Activated naive CD8-positive, alpha-beta T cell treated with anti-CD3 and anti-CD28 coated beads, Interleukin-2, amount 10 ng/mL, durations not matched to agents 7 days and 5 days (primary cell): ENCODE measurements at regions not wholly inside any gene's neighbourhood (a gene's known extent, or its start where the extent isn't known, plus 50 kb on each side); places are given as distances from the start of the nearest gene placed in this dataset.
"Not testable (repeated sequence)": the region's sequence is repeated elsewhere in the genome, so short reads cannot be mapped to it uniquely, and the experiment has no call there.

Experiments
- ATAC-seq: fragments of 150-1000 bp; cut with Tn5 transposase; one replicate; pipeline ENCODE4 v1.10.0; 2021; ENCODE audit warnings: low read depth, moderate library complexity
- POLR2A ChIA-PET: fragments of 350-600 bp; sonication (Branson Sonifier 250); formaldehyde crosslinking; loops from one replicate; lab custom pipeline; 2021; ENCODE audit warnings: antibody characterized with exemption; lab: Charles Lee
- DNase-seq: peaks from one replicate; pipeline ENCODE4 v3.0.0; 2021
- H3K27ac Mint-ChIP-seq: one replicate; pipeline ENCODE4 v1.8.0; 2022; ENCODE audit warnings: mild to moderate bottlenecking, mixed read lengths
- H3K27me3 Mint-ChIP-seq: one replicate; pipeline ENCODE4 v1.8.0; 2022; ENCODE audit warnings: mild to moderate bottlenecking, moderate library complexity, mixed read lengths
- H3K36me3 Mint-ChIP-seq: one replicate; pipeline ENCODE4 v1.8.0; 2021; ENCODE audit warnings: mild to moderate bottlenecking, mixed read lengths
- H3K4me1 Mint-ChIP-seq: one replicate; pipeline ENCODE4 v1.8.0; 2021; ENCODE audit warnings: mixed read lengths
- H3K4me3 Mint-ChIP-seq: one replicate; pipeline ENCODE4 v1.8.0; 2022; ENCODE audit warnings: mild to moderate bottlenecking, moderate library complexity, mixed read lengths
- H3K9me3 Mint-ChIP-seq: one replicate; pipeline ENCODE4 v1.8.0; 2021; ENCODE audit warnings: mixed read lengths

- ATAC-seq (no peak), DNase-seq (no peak)
- no peaks in the 10 kb centered on the region for H3K36me3 Mint-ChIP-seq
- H3K9me3 Mint-ChIP-seq: no peaks in the 10 kb centered on the region
- H3K27me3 Mint-ChIP-seq: no peaks in the 10 kb centered on the region
- POLR2A ChIA-PET: no interaction called here
- no peak overlapping the region for H3K27ac Mint-ChIP-seq
- H3K4me1 Mint-ChIP-seq: no peaks in the 10 kb centered on the region
- no peak overlapping the region for H3K4me3 Mint-ChIP-seq
Measured at GRCh38 chr2:192901446-192901845, 706.7 kb upstream of the TMEFF2 start.

DNA sequence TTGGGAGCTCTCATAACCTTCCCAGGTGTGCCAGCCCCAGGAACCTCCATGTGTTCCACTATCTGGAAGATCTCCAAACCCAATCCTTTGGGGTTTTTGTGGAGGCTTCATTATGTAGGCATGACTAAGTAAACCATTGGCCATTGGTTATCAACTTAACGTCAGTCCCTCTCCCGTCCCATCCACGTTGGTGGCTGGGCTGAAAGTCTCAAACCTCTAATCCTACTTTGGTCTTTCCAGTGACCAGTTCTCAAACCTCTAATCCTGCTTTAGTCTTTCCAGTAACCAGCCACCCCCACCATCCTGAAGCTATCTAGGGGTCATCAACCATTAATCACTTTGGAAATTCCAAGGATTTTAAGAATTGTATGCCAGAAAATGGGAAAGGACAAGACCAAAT lies 704.7 kb upstream of the TMEFF2 start:
- H3K27me3 Mint-ChIP-seq: no peaks in the 10 kb centered on the region
- no peak for DNase-seq
- H3K27ac Mint-ChIP-seq: no peak overlapping the region
- no peaks in the 10 kb centered on the region for H3K4me1 Mint-ChIP-seq
- H3K9me3 Mint-ChIP-seq: no peaks in the 10 kb centered on the region
- no peak overlapping the region for H3K4me3 Mint-ChIP-seq
- H3K36me3 Mint-ChIP-seq: no peaks in the 10 kb centered on the region
- ATAC-seq: no peak
- POLR2A ChIA-PET: no interaction called here

DNA sequence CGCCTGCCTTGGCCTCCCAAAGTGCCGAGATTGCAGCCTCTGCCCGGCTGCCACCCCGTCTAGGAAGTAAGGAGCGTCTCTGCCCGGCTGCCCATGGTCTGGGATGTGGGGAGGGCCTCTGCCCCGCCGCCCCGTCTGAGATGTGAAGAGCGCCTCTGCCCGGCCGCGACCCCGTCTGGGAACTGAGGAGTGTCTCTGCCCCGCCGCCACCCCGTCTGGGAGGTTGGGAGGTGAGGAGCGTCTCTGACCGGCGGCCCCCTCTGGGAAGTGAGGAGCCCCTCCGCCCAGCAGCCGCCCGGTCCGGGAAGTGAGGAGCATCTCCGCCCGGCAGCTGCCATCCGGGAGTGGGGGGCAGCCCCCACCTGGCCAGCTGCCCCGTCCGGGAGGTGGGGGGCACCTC lies 699.2 kb upstream of the TMEFF2 start:
- not testable (repeated sequence) for ATAC-seq, DNase-seq

DNA sequence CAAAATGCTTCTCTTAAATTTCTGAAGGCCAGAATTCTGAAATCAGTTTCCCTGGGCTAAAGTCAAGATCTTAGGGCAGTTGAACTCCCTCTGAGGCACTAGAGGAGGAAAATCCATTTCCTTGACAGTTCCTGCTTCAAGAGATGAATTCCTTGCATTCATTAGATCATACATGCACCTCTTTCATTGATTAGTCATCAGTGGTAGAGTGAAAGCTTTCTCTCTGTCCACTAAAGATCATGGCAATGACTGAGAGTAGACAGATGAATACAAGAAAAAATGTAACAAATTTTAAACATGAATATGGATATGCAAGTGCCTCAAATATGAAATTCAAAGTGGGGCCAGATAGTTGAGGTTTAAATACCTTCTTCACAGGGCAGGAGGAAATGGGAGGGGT lies 693.4 kb upstream of the TMEFF2 start:
- Mint-ChIP-seq H3K27ac (no peak overlapping the region), H3K4me1 (no peaks in the 10 kb centered on the region), H3K27me3 (no peaks in the 10 kb centered on the region), H3K36me3 (no peaks in the 10 kb centered on the region), H3K9me3 (no peaks in the 10 kb centered on the region), H3K4me3 (no peak overlapping the region)
- ATAC-seq (no peak), DNase-seq (no peak)
- POLR2A ChIA-PET: no interaction called here

More for the DNA sequence above, 699.2 kb upstream of the TMEFF2 start:
- H3K9me3 Mint-ChIP-seq, H3K27me3 Mint-ChIP-seq, H3K4me3 Mint-ChIP-seq, H3K36me3 Mint-ChIP-seq, H3K27ac Mint-ChIP-seq, POLR2A ChIA-PET, H3K4me1 Mint-ChIP-seq: not testable (repeated sequence)

- H3K4me1 Mint-ChIP-seq: no peaks in the 10 kb centered on the region
- no peaks in the 10 kb centered on the region for H3K9me3 Mint-ChIP-seq
- H3K27ac Mint-ChIP-seq: no peak overlapping the region
- DNase-seq (no peak), ATAC-seq (no peak)
- no peak overlapping the region for H3K4me3 Mint-ChIP-seq
- H3K27me3 Mint-ChIP-seq: no peaks in the 10 kb centered on the region
- no peaks in the 10 kb centered on the region for H3K36me3 Mint-ChIP-seq
- POLR2A ChIA-PET: no interaction called here
Measured at GRCh38 chr2:192887337-192887736, 692.6 kb upstream of the TMEFF2 start.

- no peaks in the 10 kb centered on the region for H3K36me3 Mint-ChIP-seq
- ATAC-seq (no peak), DNase-seq (no peak)
- no peaks in the 10 kb centered on the region for H3K27me3 Mint-ChIP-seq
- H3K27ac Mint-ChIP-seq: no peak overlapping the region
- H3K4me3 Mint-ChIP-seq: no peak overlapping the region
- POLR2A ChIA-PET: no interaction called here
- no peaks in the 10 kb centered on the region for H3K9me3 Mint-ChIP-seq
- no peaks in the 10 kb centered on the region for H3K4me1 Mint-ChIP-seq
Measured at GRCh38 chr2:192886636-192887035, 691.9 kb upstream of the TMEFF2 start.

DNA sequence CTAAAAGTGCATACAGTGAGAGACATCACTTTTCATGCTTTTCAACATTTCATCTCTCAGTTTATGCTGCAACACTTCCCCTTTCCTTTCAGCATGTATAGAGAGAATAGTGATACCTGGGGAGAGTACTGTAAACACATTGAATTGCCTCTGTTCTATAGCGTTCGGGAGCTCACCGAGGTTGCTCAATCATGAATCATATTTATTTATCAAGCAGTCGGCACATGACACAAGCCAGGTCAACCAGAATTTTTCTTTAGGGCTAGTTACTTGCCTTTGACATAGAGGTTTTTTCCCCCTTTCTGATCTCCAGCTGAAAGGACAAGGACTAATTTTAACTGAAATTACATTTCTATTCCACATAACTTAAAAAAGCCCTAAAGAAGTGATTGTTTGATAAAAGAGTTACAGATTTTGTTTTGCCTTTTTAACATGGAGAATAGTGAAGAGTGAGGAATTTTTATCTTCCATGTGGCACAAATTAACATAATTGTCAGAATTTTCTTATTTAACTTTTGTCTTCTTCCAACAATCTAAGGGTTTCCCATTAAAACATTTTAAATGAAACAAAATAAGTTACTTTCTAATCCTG lies 690.9 kb upstream of the TMEFF2 start:
- no peaks in the 10 kb centered on the region for H3K4me1 Mint-ChIP-seq
- no peaks in the 10 kb centered on the region for H3K27me3 Mint-ChIP-seq
- no peak overlapping the region for H3K27ac Mint-ChIP-seq
- ATAC-seq (no peak), DNase-seq (no peak)
- POLR2A ChIA-PET: no interaction called here
- H3K4me3 Mint-ChIP-seq: no peak overlapping the region
- H3K9me3 Mint-ChIP-seq: no peaks in the 10 kb centered on the region
- no peaks in the 10 kb centered on the region for H3K36me3 Mint-ChIP-seq

GRCh38 chr2:192877159-192877558 lies 682.4 kb upstream of the TMEFF2 start:
- H3K4me3 Mint-ChIP-seq: no peak overlapping the region
- no peaks in the 10 kb centered on the region for H3K4me1 Mint-ChIP-seq
- POLR2A ChIA-PET: no interaction called here
- no peaks in the 10 kb centered on the region for H3K27me3 Mint-ChIP-seq
- no peaks in the 10 kb centered on the region for H3K36me3 Mint-ChIP-seq
- ATAC-seq (no peak), DNase-seq (no peak)
- no peaks in the 10 kb centered on the region for H3K9me3 Mint-ChIP-seq
- no peak overlapping the region for H3K27ac Mint-ChIP-seq

DNA sequence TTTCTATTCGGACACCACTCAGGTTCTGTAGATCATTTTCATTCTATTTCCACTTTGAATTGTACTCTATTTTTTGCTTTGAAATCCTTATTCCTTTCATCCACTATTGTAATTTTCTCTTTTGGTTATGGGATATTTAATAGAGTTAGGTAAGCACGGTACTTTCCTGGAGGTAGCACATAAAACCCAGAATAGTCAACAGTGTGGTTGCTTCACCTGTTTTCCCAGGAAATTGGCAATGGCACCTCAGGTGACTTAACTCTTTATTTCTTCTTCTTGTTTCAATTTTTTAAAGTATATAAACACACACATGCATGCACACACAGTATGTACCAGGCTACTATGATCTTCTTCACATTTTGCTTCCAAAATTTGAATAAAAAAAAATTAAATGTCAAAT lies 682.0 kb upstream of the TMEFF2 start:
- no peak overlapping the region for H3K4me3 Mint-ChIP-seq
- POLR2A ChIA-PET: no interaction called here
- H3K9me3 Mint-ChIP-seq: no peaks in the 10 kb centered on the region

DNA sequence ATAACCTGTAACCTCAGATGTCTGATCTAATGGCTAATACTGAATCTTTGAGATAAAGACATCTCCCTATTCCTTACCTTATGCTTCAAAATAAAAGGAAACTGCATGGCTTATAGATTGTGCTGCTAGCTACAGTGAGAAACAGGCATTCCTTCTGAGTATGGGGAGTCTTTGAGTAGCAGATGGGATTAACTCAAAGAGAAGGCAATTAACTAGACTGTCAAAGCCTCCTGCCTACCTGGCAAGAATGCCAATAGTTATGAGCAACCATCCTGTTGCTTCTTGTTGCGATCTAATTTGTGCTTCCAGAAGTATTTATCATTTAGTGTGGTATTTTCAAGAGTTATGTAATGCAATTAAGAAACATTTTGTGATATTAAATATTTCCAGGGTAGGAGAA lies 660.0 kb upstream of the TMEFF2 start:
- Mint-ChIP-seq H3K27me3 (no peaks in the 10 kb centered on the region), H3K4me3 (no peak overlapping the region), H3K9me3 (peaks cover 1% of the 10 kb centered on the region), H3K4me1 (no peaks in the 10 kb centered on the region), H3K27ac (no peak overlapping the region), H3K36me3 (no peaks in the 10 kb centered on the region)
- no peak for ATAC-seq
- DNase-seq: no peak
- POLR2A ChIA-PET: no interaction called here

More for the DNA sequence above, 682.0 kb upstream of the TMEFF2 start:
- DNase-seq (no peak), ATAC-seq (no peak)
- Mint-ChIP-seq H3K27ac (no peak overlapping the region), H3K36me3 (no peaks in the 10 kb centered on the region), H3K27me3 (no peaks in the 10 kb centered on the region), H3K4me1 (no peaks in the 10 kb centered on the region)

GRCh38 chr2:192854031-192854430 lies 659.3 kb upstream of the TMEFF2 start:
- DNase-seq: no peak
- no peaks in the 10 kb centered on the region for H3K4me1 Mint-ChIP-seq
- peaks cover 1% of the 10 kb centered on the region for H3K9me3 Mint-ChIP-seq
- H3K4me3 Mint-ChIP-seq: no peak overlapping the region
- ATAC-seq: no peak
- H3K27me3 Mint-ChIP-seq: no peaks in the 10 kb centered on the region
- POLR2A ChIA-PET: no interaction called here
- H3K27ac Mint-ChIP-seq: no peak overlapping the region
- no peaks in the 10 kb centered on the region for H3K36me3 Mint-ChIP-seq

DNA sequence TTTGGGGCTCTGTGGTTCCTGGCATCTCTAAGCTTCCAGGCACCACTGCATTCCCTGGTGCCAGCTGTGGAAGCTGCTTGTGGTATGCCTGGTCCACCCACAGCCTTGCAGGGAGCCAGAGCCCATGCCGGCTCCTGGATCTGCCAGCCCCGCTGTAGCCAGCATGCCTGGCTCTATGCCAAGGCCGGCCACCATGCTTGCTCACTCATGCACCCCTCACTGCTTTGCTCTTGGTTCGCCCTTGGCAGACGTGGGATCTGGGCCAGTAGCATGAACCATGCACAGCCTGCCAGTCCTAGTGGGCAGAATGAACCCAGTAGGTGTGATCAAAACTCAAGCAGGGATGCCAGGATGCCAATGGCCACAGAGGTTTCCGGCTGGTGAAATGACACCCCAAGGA lies 634.2 kb upstream of the TMEFF2 start:
- Mint-ChIP-seq H3K27me3 (no peaks in the 10 kb centered on the region), H3K9me3 (peaks cover 2% of the 10 kb centered on the region), H3K4me3 (no peak overlapping the region), H3K4me1 (no peaks in the 10 kb centered on the region), H3K27ac (no peak overlapping the region), H3K36me3 (no peaks in the 10 kb centered on the region)
- POLR2A ChIA-PET: no interaction called here
- ATAC-seq (no peak), DNase-seq (no peak)

GRCh38 chr2:192828175-192828574 lies 633.4 kb upstream of the TMEFF2 start:
- Mint-ChIP-seq H3K27ac (no peak overlapping the region), H3K9me3 (peaks cover 2% of the 10 kb centered on the region), H3K4me1 (no peaks in the 10 kb centered on the region), H3K36me3 (no peaks in the 10 kb centered on the region), H3K4me3 (no peak overlapping the region), H3K27me3 (no peaks in the 10 kb centered on the region)
- DNase-seq (no peak), ATAC-seq (no peak)
- POLR2A ChIA-PET: no interaction called here

DNA sequence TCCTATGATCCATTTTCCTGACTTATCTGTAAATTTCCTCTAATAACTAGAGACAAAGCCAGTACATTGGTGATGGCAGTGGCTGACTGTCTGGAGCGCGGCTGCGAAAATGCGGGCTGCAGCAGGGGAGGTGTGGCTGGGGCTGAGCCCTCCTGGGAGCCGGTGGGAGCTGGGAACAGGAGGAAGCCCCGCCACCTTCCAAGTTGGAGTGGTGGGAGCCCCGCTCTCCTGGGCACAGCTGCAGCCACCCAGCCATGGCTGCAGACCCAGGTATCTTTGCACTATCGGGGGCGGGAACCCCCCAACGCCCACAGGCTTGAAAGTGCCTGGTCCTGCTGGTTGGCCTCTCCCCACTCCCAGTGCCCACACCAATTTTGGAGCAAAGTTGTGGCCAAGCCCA lies 633.0 kb upstream of the TMEFF2 start:
- no peaks in the 10 kb centered on the region for H3K27me3 Mint-ChIP-seq
- ATAC-seq (no peak), DNase-seq (no peak)
- H3K36me3 Mint-ChIP-seq: no peaks in the 10 kb centered on the region
- H3K4me1 Mint-ChIP-seq: no peaks in the 10 kb centered on the region
- POLR2A ChIA-PET: no interaction called here
- H3K4me3 Mint-ChIP-seq: no peak overlapping the region
- H3K9me3 Mint-ChIP-seq: peaks cover 2% of the 10 kb centered on the region
- no peak overlapping the region for H3K27ac Mint-ChIP-seq

DNA sequence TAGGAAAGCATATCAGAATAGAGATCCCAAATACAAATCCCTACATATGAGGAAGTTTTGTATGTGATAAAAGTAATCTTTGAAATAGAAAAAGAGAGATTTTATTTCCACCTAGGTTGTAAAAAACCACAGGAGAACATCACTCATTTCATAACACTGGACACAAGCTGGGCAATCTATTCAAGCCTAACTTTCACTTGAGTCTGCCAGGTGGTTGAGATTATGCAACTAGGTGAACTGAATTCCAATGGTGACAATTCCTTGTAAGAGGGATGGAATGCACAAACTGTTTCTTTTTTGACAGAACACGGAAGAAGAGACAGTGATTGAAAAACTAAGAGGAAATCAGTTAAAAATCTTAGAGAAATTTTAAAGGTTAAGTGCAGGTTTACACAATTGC lies 619.6 kb upstream of the TMEFF2 start:
- DNase-seq (no peak), ATAC-seq (no peak)
- POLR2A ChIA-PET: no interaction called here
- no peak overlapping the region for H3K27ac Mint-ChIP-seq
- no peaks in the 10 kb centered on the region for H3K27me3 Mint-ChIP-seq
- H3K4me3 Mint-ChIP-seq: no peak overlapping the region
- H3K4me1 Mint-ChIP-seq: no peaks in the 10 kb centered on the region
- no peaks in the 10 kb centered on the region for H3K9me3 Mint-ChIP-seq
- H3K36me3 Mint-ChIP-seq: no peaks in the 10 kb centered on the region
